BE2C (cell line): ENCODE measurements at regions not wholly inside any gene's neighbourhood (a gene's known extent, or its start where the extent isn't known, plus 50 kb on each side); places are given as distances from the start of the nearest gene placed in this dataset.

ENCODE experiments used
- DNase-seq: peaks from one replicate; pipeline ENCODE4 v3.0.0-alpha.2; 2020
- H3K27me3 ChIP-seq: fragments of 250-450 bp; sonication (Bioruptor Pico); 2 replicates; pipeline ENCODE4 v1.5.1; 2020; ENCODE audit warnings: mild to moderate bottlenecking
- H3K36me3 ChIP-seq: fragments of 250-450 bp; sonication (Bioruptor Pico); 2 replicates; pipeline ENCODE4 v1.5.1; 2020; ENCODE audit warnings: mild to moderate bottlenecking
- H3K4me1 ChIP-seq: fragments of 250-450 bp; sonication (Bioruptor Pico); 2 replicates; pipeline ENCODE4 v1.5.1; 2020
- H3K4me3 ChIP-seq: 2 replicates; pipeline ENCODE4 v1.5.1; 2011; ENCODE audit warnings: low read depth, low read length
- H3K9me3 ChIP-seq: fragments of 250-450 bp; sonication (Bioruptor Pico); 2 replicates; pipeline ENCODE4 v1.5.1; 2020
- CTCF ChIP-seq: IDR thresholded peaks from 2 replicates; pipeline ENCODE4 v1.5.1; 2012; ENCODE audit warnings: mild to moderate bottlenecking, low read depth, low read length

- Histone ChIP-seq H3K36me3 (no peaks in the 10 kb centered on the region), H3K27me3 (no peaks in the 10 kb centered on the region), H3K9me3 (no peaks in the 10 kb centered on the region), H3K4me3 (no peak overlapping the region), H3K4me1 (no peaks in the 10 kb centered on the region)
- TF ChIP-seq CTCF = no peak
- no peak for DNase-seq
Measured at GRCh38 chr9:25224996-25225395, 453.2 kb downstream of the TUSC1 start.

GRCh38 chr9:25224309-25224708, 453.9 kb downstream of the TUSC1 start:
- H3K27me3 ChIP-seq = no peaks in the 10 kb centered on the region

GRCh38 chr9:25212361-25212760, 465.9 kb downstream of the TUSC1 start:
- no peaks in the 10 kb centered on the region for H3K4me1 ChIP-seq
- no peaks in the 10 kb centered on the region for H3K36me3 ChIP-seq
- no peak overlapping the region for H3K4me3 ChIP-seq
- H3K27me3 ChIP-seq = no peaks in the 10 kb centered on the region
- DNase-seq = no peak
- no peaks in the 10 kb centered on the region for H3K9me3 ChIP-seq
- TF ChIP-seq CTCF = no peak

More at GRCh38 chr9:25224309-25224708, 453.9 kb downstream of the TUSC1 start:
- Histone ChIP-seq H3K4me1 (no peaks in the 10 kb centered on the region), H3K9me3 (no peaks in the 10 kb centered on the region), H3K4me3 (no peak overlapping the region), H3K36me3 (no peaks in the 10 kb centered on the region)
- TF ChIP-seq CTCF = peak; percentile 29
- no peak for DNase-seq

- no peak for TF ChIP-seq CTCF
- no peak for DNase-seq
- Histone ChIP-seq H3K36me3 (no peaks in the 10 kb centered on the region), H3K4me3 (no peak overlapping the region), H3K9me3 (no peaks in the 10 kb centered on the region), H3K27me3 (no peaks in the 10 kb centered on the region), H3K4me1 (no peaks in the 10 kb centered on the region)
Measured at GRCh38 chr9:25207402-25208195, 470.6 kb downstream of the TUSC1 start.

- no peak for TF ChIP-seq CTCF
- Histone ChIP-seq H3K9me3 (no peaks in the 10 kb centered on the region), H3K4me1 (no peaks in the 10 kb centered on the region), H3K4me3 (no peak overlapping the region), H3K27me3 (no peaks in the 10 kb centered on the region), H3K36me3 (no peaks in the 10 kb centered on the region)
- no peak for DNase-seq
Measured at GRCh38 chr9:25206027-25206426, 472.2 kb downstream of the TUSC1 start.

GRCh38 chr9:25205285-25205684, 473.0 kb downstream of the TUSC1 start:
- Histone ChIP-seq H3K4me1 (no peaks in the 10 kb centered on the region), H3K27me3 (no peaks in the 10 kb centered on the region), H3K4me3 (no peak overlapping the region), H3K9me3 (no peaks in the 10 kb centered on the region), H3K36me3 (no peaks in the 10 kb centered on the region)
- TF ChIP-seq CTCF = no peak
- DNase-seq = no peak
